Chondrocyte (in vitro differentiated cells): ENCODE measurements at regions not wholly inside any gene's neighbourhood (a gene's known extent, or its start where the extent isn't known, plus 50 kb on each side); places are given as distances from the start of the nearest gene placed in this dataset.

Experiments used
- DNase-seq: peaks from one replicate; pipeline ENCODE4 v3.0.0; 2021; ENCODE audit warnings: mixed read lengths, low spot score
- H3K27ac Mint-ChIP-seq: one replicate; pipeline ENCODE4 v1.8.0; 2021; ENCODE audit warnings: mild to moderate bottlenecking, moderate library complexity, mixed read lengths; ENCODE audit not compliant: unreplicated experiment
- H3K27me3 Mint-ChIP-seq: 2 replicates; pipeline ENCODE4 v1.8.0; 2021; ENCODE audit warnings: low read depth, mixed read lengths
- H3K36me3 Mint-ChIP-seq: 2 replicates; pipeline ENCODE4 v1.8.0; 2021; ENCODE audit warnings: low read depth, mixed read lengths
- H3K4me1 Mint-ChIP-seq: 2 replicates; pipeline ENCODE4 v1.8.0; 2021; ENCODE audit warnings: low read depth, mild to moderate bottlenecking, mixed read lengths
- H3K4me3 Mint-ChIP-seq: one replicate; pipeline ENCODE4 v1.8.0; 2021; ENCODE audit warnings: mild to moderate bottlenecking, moderate library complexity, mixed read lengths; ENCODE audit not compliant: unreplicated experiment
- H3K9me3 Mint-ChIP-seq: 2 replicates; pipeline ENCODE4 v1.8.0; 2021; ENCODE audit warnings: low read depth, mixed read lengths
- TF ChIP-seq, protein P1 (sequence below): fragments of 200-600 bp; sonication (generic); IDR thresholded peaks from 2 replicates; pipeline ENCODE4 v1.5.0; 2021; ENCODE audit warnings: antibody characterized with exemption, mild to moderate bottlenecking, moderate library complexity

DNA sequence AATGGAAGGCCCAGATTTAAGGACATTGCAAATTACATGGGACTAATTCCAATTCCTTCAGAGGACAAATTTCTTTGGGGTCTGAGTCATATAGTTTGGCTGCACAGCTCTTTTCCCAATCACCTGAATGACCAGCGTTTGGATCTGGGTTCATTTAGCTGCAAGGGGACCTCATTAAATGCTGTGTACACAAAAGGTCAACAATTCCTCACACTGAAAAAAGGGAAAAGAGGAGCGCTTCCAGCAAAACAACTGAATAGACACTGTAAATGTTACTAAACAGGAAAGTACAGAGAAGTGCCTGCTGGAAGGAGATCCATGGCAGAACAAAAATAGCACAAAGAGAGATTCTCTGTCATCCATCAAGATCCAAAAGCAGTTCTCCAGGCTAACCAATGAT is 356.0 kb upstream of the LMCD1 start:
- H3K4me3 Mint-ChIP-seq, result no peak overlapping the region
- TF ChIP-seq, protein P1, sequence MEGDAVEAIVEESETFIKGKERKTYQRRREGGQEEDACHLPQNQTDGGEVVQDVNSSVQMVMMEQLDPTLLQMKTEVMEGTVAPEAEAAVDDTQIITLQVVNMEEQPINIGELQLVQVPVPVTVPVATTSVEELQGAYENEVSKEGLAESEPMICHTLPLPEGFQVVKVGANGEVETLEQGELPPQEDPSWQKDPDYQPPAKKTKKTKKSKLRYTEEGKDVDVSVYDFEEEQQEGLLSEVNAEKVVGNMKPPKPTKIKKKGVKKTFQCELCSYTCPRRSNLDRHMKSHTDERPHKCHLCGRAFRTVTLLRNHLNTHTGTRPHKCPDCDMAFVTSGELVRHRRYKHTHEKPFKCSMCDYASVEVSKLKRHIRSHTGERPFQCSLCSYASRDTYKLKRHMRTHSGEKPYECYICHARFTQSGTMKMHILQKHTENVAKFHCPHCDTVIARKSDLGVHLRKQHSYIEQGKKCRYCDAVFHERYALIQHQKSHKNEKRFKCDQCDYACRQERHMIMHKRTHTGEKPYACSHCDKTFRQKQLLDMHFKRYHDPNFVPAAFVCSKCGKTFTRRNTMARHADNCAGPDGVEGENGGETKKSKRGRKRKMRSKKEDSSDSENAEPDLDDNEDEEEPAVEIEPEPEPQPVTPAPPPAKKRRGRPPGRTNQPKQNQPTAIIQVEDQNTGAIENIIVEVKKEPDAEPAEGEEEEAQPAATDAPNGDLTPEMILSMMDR, result no peak
- no peak for DNase-seq

DNA sequence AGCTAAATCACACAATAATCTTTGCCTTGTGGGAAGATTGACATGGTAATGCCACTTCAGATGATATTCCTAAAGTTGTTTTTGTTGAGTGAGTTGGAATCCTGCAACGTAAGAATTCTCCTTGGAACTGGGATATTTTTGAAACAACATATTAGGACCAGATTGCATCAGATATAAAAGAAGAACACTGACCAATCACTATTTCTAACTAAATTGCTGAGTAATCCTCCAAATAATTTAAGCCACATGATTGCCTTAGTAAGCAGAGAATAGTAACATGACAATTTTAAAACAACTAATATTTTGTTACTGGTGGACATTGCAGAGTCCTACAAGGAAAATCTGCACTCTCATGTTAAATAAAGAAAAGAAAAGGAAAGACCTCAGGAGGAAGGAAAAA is 353.9 kb upstream of the LMCD1 start:
- Mint-ChIP-seq H3K9me3 (peaks cover 3% of the 10 kb centered on the region), H3K27ac (peak overlapping the region; percentile 95), H3K4me3 (no peak overlapping the region), H3K27me3 (no peaks in the 10 kb centered on the region), H3K4me1 (peaks cover 13% of the 10 kb centered on the region), H3K36me3 (peaks cover under 1% of the 10 kb centered on the region)
- DNase-seq, result no peak
- TF ChIP-seq, protein P1, result no peak

More for the DNA sequence above, 356.0 kb upstream of the LMCD1 start:
- Mint-ChIP-seq H3K36me3 (peaks cover 2% of the 10 kb centered on the region), H3K9me3 (peaks cover 10% of the 10 kb centered on the region), H3K27ac (no peak overlapping the region), H3K27me3 (no peaks in the 10 kb centered on the region), H3K4me1 (peaks cover 13% of the 10 kb centered on the region)

- peaks cover 7% of the 10 kb centered on the region for H3K4me1 Mint-ChIP-seq
- no peaks in the 10 kb centered on the region for H3K27me3 Mint-ChIP-seq
- peaks cover 1% of the 10 kb centered on the region for H3K36me3 Mint-ChIP-seq
- TF ChIP-seq, protein P1, result no peak
- peaks cover 3% of the 10 kb centered on the region for H3K9me3 Mint-ChIP-seq
- no peak for DNase-seq
- no peak overlapping the region for H3K27ac Mint-ChIP-seq
- no peak overlapping the region for H3K4me3 Mint-ChIP-seq
Measured at GRCh38 chr3:8152821-8153418, 348.7 kb upstream of the LMCD1 start.

DNA sequence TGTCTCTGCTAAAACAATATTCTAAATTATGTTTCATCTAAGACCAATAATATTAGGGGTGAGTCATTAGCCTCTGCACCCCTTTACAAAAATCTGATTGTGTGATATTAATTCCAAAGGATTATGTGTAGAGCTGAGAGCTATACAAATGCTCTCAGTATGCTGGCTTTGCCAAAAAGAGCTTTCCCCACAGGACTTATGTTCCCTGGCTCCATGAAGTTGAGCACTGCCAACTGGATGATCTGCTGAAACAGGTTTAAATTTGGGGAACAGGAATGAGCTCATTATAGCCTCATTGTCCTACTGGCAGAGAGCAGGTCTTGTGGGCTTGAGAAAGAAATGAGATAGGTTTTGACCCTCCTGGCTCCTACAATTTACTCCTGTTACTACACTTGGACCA is 347.8 kb upstream of the LMCD1 start:
- Mint-ChIP-seq H3K4me1 (no peaks in the 10 kb centered on the region), H3K36me3 (peaks cover 1% of the 10 kb centered on the region)
- TF ChIP-seq, protein P1, result no peak

GRCh38 chr3:8154617-8155016 is 347.0 kb upstream of the LMCD1 start:
- Mint-ChIP-seq H3K4me3 (no peak overlapping the region), H3K36me3 (peaks cover 1% of the 10 kb centered on the region), H3K9me3 (no peaks in the 10 kb centered on the region), H3K4me1 (no peaks in the 10 kb centered on the region), H3K27ac (no peak overlapping the region), H3K27me3 (peaks cover 7% of the 10 kb centered on the region)
- no peak for DNase-seq
- TF ChIP-seq, protein P1, result no peak

More for the DNA sequence above, 347.8 kb upstream of the LMCD1 start:
- DNase-seq, result no peak
- Mint-ChIP-seq H3K27ac (no peak overlapping the region), H3K9me3 (no peaks in the 10 kb centered on the region), H3K4me3 (no peak overlapping the region), H3K27me3 (peaks cover 5% of the 10 kb centered on the region)
